ENCODE measurements at regions not wholly inside any gene's neighbourhood (a gene's known extent, or its start where the extent isn't known, plus 50 kb on each side); places are given as distances from the start of the nearest gene placed in this dataset.

DNA sequence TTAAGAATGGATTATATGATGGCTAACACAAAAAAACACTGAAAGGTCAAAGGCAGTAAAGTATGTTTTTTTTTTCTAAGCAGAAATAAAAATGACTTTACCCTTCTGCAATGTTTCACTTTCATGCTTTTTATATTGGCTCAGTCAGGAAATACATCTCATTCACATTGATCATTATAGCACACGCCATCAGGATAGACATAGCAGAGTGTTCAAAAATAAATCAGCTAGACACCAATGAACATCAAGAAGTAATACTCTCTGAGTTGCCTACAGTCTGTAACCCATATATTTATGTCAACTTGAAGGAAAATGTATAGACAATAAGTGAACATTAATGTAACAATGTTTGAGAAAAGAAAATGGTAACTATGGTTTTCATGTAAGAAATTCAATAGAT lies 535.2 kb upstream of the EPHA7 start:
- TF ChIP-seq POLR2A (IDR thresholded peaks at IDR 0.05) (no peak), CTCF (IDR thresholded peaks at IDR 0.05) (no peak)

All from heart left ventricle (tissue), 13 donors.